Right lobe of liver (tissue), 6 donors: ENCODE measurements at regions not wholly inside any gene's neighbourhood (a gene's known extent, or its start where the extent isn't known, plus 50 kb on each side); places are given as distances from the start of the nearest gene placed in this dataset.

Source experiments
- ATAC-seq, 4 donors: fragments of 200-7000 bp; cut with Tn5 transposase; one replicate each; pipeline ENCODE4 v1.9.1; 2020; ENCODE audit warnings: mild to moderate bottlenecking in 4 of 4, moderate library complexity in 4 of 4
- DNase-seq, 3 donors: peaks; one replicate each; pipeline ENCODE4 v3.0.0-alpha.2; 2020
- H3K27ac ChIP-seq, 3 donors: fragments of 200-600 bp; one replicate each; pipeline ENCODE4 v1.8.0; 2022
- H3K27me3 ChIP-seq, 2 donors: fragments of 200-600 bp; one replicate each; pipeline ENCODE4 v1.8.0; 2022
- H3K36me3 ChIP-seq, 4 donors: fragments of 200-600 bp; sonication (generic) in 1 of 4; one replicate each; pipeline versions ENCODE4 v1.5.1 to v1.8.0; 2017 to 2022; ENCODE audit warnings: control low read depth in 1 of 4
- H3K4me1 ChIP-seq, 4 donors: fragments of 200-600 bp; sonication (generic) in 1 of 4; one replicate each; pipeline versions ENCODE4 v1.5.1 to v1.8.0; 2017 to 2022; ENCODE audit warnings: control low read depth in 1 of 4
- H3K4me3 ChIP-seq, 3 donors: fragments of 200-600 bp; one replicate each; pipeline ENCODE4 v1.8.0; 2022
- H3K9me3 ChIP-seq, 4 donors: fragments of 200-600 bp; sonication (generic) in 1 of 4; one replicate each; pipeline versions ENCODE4 v1.5.1 to v1.8.0; 2017 to 2022; ENCODE audit warnings: control low read depth in 1 of 4
- POLR2A ChIP-seq: fragments of 450-650 bp; IDR thresholded peaks from one replicate; pipeline ENCODE4 v1.6.1; 2017; ENCODE audit warnings: antibody characterized with exemption, mild to moderate bottlenecking
- WGBS: methylation state at CpG from one replicate; pipeline ENCODE4 v1.1.6; 2018; ENCODE audit warnings: low coverage, low lambda C conversion rate; ENCODE audit not compliant: insufficient coverage; ENCODE audit errors: missing lambda C conversion rate; 5-methylcytosine and 5-hydroxymethylcytosine counted together
- intact Hi-C, 2 donors: fragments of 100-400 bp; cut with DNase I; formaldehyde crosslinking; loops; one replicate each; pipeline versions ENCODE4 v1.11.2 to v1.14.1; 2022
- TF ChIP-seq, protein P1 (sequence below), 4 donors: fragments of 200-600 bp in 3 of 4; fragments of 450-650 bp in 1 of 4; IDR thresholded peaks; one replicate each; pipeline versions ENCODE4 v1.5.1 to v1.8.0; 2016 to 2022; ENCODE audit warnings: antibody characterized with exemption in 4 of 4, mild to moderate bottlenecking in 2 of 4
- donor health status: DM: no; HTN: yes; CAD: no.
- donor health status: DM: no; HTN: no; CAD: no.
- donor health status: DM: no; HTN: no; CAD: no.
- donor health status: DM: no; HTN: yes; CAD: no.
- donor health status: DM: no; HTN: yes; CAD: no.

DNA sequence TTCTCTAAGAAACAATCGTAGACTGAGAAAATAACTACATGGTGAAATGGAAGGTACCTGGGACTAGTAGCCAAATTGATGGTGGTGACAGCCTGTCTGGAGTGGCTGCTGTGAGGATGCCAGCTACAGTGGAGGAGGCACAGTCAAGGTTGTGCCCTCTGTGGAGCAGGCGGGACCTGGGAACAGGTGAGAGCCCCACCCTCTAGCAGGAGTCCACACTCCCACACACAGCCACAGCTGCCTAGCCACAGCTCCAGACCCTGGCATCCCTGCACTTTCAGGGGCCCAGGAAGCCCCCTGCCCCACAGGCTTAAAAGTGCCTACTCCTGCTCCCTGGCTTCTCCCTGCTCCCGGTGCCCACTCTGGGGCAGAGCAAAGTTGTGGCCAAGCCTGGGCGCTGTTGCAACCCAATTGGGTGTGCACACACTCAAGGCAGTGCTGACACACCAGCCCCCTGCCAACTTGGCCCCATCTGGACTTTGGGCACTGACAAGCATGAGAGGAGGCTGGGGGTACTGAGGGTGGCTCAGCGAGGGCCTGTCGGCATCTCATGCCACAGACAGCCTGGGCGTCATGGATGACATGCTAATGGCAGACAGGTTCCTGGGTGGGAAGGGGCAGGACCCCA lies 548.7 kb downstream of the TBC1D32 start:
- Histone ChIP-seq H3K27me3 (no peaks in the 10 kb centered on the region), H3K4me1 (no peaks in the 10 kb centered on the region), H3K36me3 (no peaks in the 10 kb centered on the region), H3K4me3 (no peak overlapping the region), H3K27ac (no peak overlapping the region), H3K9me3 (no peaks in the 10 kb centered on the region)
- TF ChIP-seq POLR2A, result no peak
- TF ChIP-seq, protein P1, sequence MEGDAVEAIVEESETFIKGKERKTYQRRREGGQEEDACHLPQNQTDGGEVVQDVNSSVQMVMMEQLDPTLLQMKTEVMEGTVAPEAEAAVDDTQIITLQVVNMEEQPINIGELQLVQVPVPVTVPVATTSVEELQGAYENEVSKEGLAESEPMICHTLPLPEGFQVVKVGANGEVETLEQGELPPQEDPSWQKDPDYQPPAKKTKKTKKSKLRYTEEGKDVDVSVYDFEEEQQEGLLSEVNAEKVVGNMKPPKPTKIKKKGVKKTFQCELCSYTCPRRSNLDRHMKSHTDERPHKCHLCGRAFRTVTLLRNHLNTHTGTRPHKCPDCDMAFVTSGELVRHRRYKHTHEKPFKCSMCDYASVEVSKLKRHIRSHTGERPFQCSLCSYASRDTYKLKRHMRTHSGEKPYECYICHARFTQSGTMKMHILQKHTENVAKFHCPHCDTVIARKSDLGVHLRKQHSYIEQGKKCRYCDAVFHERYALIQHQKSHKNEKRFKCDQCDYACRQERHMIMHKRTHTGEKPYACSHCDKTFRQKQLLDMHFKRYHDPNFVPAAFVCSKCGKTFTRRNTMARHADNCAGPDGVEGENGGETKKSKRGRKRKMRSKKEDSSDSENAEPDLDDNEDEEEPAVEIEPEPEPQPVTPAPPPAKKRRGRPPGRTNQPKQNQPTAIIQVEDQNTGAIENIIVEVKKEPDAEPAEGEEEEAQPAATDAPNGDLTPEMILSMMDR (IDR thresholded peaks at IDR 0.05), result no peak
- DNase-seq (peak in 1 of 3 donors; percentile 42), ATAC-seq (peak in 1 of 4 donors; percentile 19)
- intact Hi-C loops, result no loop called here
- 35% methylated on average over 1 of the region's 7 CpGs for WGBS

DNA sequence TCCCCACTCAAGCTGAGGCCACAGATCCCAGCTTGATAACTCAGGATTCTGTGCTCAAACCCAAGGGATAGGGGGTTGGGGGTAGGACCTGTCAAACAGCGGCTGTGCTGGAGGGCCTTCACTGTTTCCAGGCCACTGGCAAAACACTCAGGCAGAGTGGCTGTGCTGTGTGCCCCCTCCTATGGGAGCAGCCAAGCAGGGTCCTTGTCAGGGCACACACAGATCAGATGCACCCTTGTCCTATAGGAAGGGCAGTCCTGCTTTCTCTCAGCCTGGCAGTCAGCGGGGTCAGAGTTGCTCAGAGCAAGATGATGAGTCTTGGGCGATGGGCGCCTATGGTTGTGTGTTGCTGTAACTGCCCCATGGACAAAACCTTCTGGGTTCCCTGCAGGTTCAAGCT lies 554.8 kb downstream of the TBC1D32 start:
- Histone ChIP-seq H3K36me3 (no peaks in the 10 kb centered on the region), H3K4me1 (no peaks in the 10 kb centered on the region), H3K4me3 (no peak overlapping the region), H3K27ac (no peak overlapping the region), H3K27me3 (no peaks in the 10 kb centered on the region), H3K9me3 (no peaks in the 10 kb centered on the region)
- intact Hi-C loops, result no loop called here
- no peak for DNase-seq
- no CpG with 5 or more reads among the region's 4 CpGs for WGBS
- no peak for TF ChIP-seq POLR2A
- TF ChIP-seq, protein P1 (IDR thresholded peaks at IDR 0.05), result no peak
- ATAC-seq, result peak in 1 of 4 donors; percentile 34

DNA sequence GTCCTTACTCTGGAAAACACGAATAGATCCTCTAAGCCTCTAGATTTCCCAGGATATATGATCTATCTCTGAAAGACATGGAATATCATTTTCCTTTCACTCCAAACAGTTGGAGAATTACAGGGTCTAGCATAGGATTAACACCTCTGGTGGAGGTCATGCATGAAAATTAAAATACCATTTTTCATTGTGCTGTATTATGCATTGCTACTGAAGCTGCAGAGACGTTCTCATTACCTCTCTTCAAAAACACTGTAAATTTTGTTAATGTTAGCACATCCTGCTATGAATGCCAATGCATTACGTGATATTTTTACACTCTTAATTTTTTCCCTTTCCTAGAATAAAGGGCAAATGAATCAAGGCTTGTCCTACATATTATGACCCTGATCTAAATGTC lies 558.6 kb downstream of the TBC1D32 start:
- H3K36me3 ChIP-seq, result no peaks in the 10 kb centered on the region
- no peaks in the 10 kb centered on the region for H3K4me1 ChIP-seq
- H3K27me3 ChIP-seq, result no peaks in the 10 kb centered on the region
- no peak for TF ChIP-seq POLR2A
- TF ChIP-seq, protein P1 (IDR thresholded peaks at IDR 0.05), result no peak
- intact Hi-C loops, result no loop called here
- ATAC-seq (no peak), DNase-seq (no peak)
- WGBS, result 44% methylated on average over 3 of the region's 3 CpGs
- H3K27ac ChIP-seq, result no peak overlapping the region
- H3K4me3 ChIP-seq, result no peak overlapping the region
- H3K9me3 ChIP-seq, result no peaks in the 10 kb centered on the region

DNA sequence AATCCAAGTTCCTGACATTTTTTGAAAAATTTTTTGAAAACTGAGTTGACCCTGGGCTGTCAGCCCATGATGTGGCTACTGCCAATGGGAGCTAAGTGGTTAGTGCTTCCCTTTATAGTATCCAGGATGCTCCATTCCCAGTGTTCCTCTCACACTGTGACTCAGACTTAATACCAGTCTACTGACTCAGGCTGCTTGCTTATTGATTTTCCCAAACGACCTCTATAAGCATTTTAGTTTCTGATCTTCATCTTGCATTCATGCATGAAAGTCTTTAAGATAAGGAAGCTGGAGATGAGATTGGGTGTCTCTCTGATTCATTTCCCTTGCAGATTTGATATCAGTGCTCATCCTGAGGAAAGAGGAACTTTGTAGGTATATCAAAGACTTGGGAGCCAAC lies 560.0 kb downstream of the TBC1D32 start:
- intact Hi-C loops, result no loop called here
- H3K4me3 ChIP-seq, result no peak overlapping the region
- no peaks in the 10 kb centered on the region for H3K9me3 ChIP-seq
- ATAC-seq (no peak), DNase-seq (no peak)
- H3K36me3 ChIP-seq, result no peaks in the 10 kb centered on the region
- H3K4me1 ChIP-seq, result no peaks in the 10 kb centered on the region
- TF ChIP-seq POLR2A, result no peak
- TF ChIP-seq, protein P1 (IDR thresholded peaks at IDR 0.05), result no peak
- no peaks in the 10 kb centered on the region for H3K27me3 ChIP-seq
- no peak overlapping the region for H3K27ac ChIP-seq
- WGBS, result 25% methylated on average over 1 of the region's 1 CpG

DNA sequence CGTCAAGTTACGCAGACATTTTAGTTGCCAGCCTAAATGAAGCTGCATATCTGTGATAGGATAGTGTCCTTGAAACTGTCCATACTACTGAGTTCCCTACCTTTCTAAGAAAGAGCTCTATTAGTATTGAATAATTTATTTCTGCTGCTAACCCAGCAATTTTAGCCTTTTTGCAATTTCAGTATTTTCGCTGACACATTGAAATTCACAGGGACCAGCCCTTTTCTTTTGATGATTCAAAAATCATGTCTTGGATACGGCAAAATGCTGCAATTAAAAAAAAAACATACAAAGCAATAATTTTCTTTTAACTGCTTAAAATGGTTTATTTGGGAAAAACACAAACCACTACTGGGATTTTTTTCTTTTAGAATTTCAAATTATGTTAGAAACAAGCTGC lies 563.3 kb downstream of the TBC1D32 start:
- Histone ChIP-seq H3K27me3 (no peaks in the 10 kb centered on the region), H3K9me3 (no peaks in the 10 kb centered on the region), H3K27ac (no peak overlapping the region), H3K36me3 (no peaks in the 10 kb centered on the region), H3K4me1 (no peaks in the 10 kb centered on the region), H3K4me3 (no peak overlapping the region)
- WGBS, result 75% methylated on average over 4 of the region's 4 CpGs
- ATAC-seq, result no peak
- intact Hi-C loops, result no loop called here
- DNase-seq, result no peak
- TF ChIP-seq, protein P1 (IDR thresholded peaks at IDR 0.05), result no peak
- no peak for TF ChIP-seq POLR2A
